ENCODE measurements at regions not wholly inside any gene's neighbourhood (a gene's known extent, or its start where the extent isn't known, plus 50 kb on each side); places are given as distances from the start of the nearest gene placed in this dataset.
A peak's percentile ranks its signal among the peaks of the same experiment; 100 is the strongest.
"Not testable (repeated sequence)": the region's sequence is repeated elsewhere in the genome, so short reads cannot be mapped to it uniquely, and the experiment has no call there.

DNA sequence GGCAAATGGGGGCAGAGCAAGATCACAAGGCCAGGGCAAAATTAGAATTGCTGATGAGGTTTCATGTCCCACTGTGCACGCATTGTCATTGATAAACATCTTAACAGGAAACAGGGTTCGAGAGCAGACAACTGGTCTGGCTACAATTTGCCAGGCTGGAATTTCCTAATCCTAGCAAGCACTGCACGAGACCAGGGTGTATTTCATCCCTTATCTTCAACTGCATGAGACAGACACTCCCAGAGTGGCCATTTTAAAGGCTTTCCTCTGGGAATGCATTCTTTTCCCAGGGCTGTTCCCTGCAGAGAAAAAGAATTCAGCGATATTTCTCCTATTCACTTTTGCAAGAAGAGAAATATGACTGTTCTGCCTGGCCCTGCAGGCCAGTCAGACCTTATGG lies 75.8 kb upstream of the C4orf54 start:
- not testable (repeated sequence) for H2AK5ac ChIP-seq (ENCODE audit: low read length); H3K4me3 ChIP-seq (ENCODE audit: low read depth, low read length); H2BK120ac ChIP-seq (ENCODE audit: insufficient read depth, low read length, poor library complexity); H2BK5ac ChIP-seq (ENCODE audit: low read depth, low read length, poor library complexity); H4K12ac ChIP-seq (ENCODE audit: low read depth, low read length); H3K27ac ChIP-seq (ENCODE audit: low read depth, low read length); H3K4me1 ChIP-seq (ENCODE audit: control insufficient read depth in 1 of 2, insufficient read depth in 2 of 2, low read length in 2 of 2); H3K79me2 ChIP-seq (ENCODE audit: control insufficient read depth, insufficient read depth, low read length, poor library complexity); H2AFZ ChIP-seq (ENCODE audit: insufficient read depth, low read length, poor library complexity); H3K14ac ChIP-seq (ENCODE audit: low read length); H3K23ac ChIP-seq (ENCODE audit: low read length); H4K8ac ChIP-seq (ENCODE audit: low read depth, low read length); H3K18ac ChIP-seq (ENCODE audit: low read length); H3K4me2 ChIP-seq (ENCODE audit: low read length); H3K27me3 ChIP-seq (ENCODE audit: insufficient read depth, low read length); DNase-seq; H4K91ac ChIP-seq (ENCODE audit: low read depth, low read length); H3K4ac ChIP-seq (ENCODE audit: low read depth, low read length); H3K36me3 ChIP-seq (ENCODE audit: control insufficient read depth in 1 of 2, insufficient read depth in 2 of 2, low read length in 2 of 2); H3K79me1 ChIP-seq (ENCODE audit: low read length); H3K9ac ChIP-seq (ENCODE audit: low read length); H2BK12ac ChIP-seq (ENCODE audit: low read length); H3K9me3 ChIP-seq (ENCODE audit: insufficient read depth, low read depth, low read length)
- WGBS (ENCODE audit: extremely low coverage, insufficient coverage, insufficient read length), result no CpG with 5 or more reads among the region's 4 CpGs

DNA sequence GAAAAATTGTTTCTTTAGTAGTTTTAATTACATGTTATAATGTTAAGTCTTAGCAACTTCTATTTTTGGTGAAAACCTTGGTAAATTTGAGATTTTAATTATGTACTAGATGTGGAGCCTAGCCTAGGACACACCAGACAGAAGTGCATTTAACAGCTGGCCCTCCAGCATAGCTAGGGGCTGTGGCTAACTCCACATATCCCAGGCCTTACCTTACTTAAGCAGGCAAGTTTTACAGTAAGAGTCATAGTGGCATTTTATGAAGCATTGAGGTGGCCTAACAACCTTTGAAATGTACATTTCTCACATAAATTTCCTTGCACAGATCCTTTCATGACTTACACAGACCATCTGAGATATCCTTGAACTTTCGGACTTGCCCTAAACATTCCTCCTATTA lies 71.6 kb upstream of the C4orf54 start:
- no peak overlapping the region for H3K14ac ChIP-seq (ENCODE audit: low read length)
- no CpG with 5 or more reads among the region's 1 CpG for WGBS (ENCODE audit: extremely low coverage, insufficient coverage, insufficient read length)
- no peak overlapping the region for H2AFZ ChIP-seq (ENCODE audit: insufficient read depth, low read length, poor library complexity)
- H3K4me1 ChIP-seq (ENCODE audit: control insufficient read depth in 1 of 2, insufficient read depth in 2 of 2, low read length in 2 of 2), result no peaks in the 10 kb centered on the region
- H3K23ac ChIP-seq (ENCODE audit: low read length), result no peak overlapping the region
- no peaks in the 10 kb centered on the region for H3K27me3 ChIP-seq (ENCODE audit: insufficient read depth, low read length)
- no peak overlapping the region for H2AK5ac ChIP-seq (ENCODE audit: low read length)
- H4K91ac ChIP-seq (ENCODE audit: low read depth, low read length), result no peak overlapping the region
- no peak overlapping the region for H2BK5ac ChIP-seq (ENCODE audit: low read depth, low read length, poor library complexity)
- no peaks in the 10 kb centered on the region for H3K79me2 ChIP-seq (ENCODE audit: control insufficient read depth, insufficient read depth, low read length, poor library complexity)
- H2BK120ac ChIP-seq (ENCODE audit: insufficient read depth, low read length, poor library complexity), result no peak overlapping the region
- no peak overlapping the region for H4K12ac ChIP-seq (ENCODE audit: low read depth, low read length)
- H3K4me2 ChIP-seq (ENCODE audit: low read length), result no peak overlapping the region
- peak; percentile 86 to 88 for DNase-seq
- H4K8ac ChIP-seq (ENCODE audit: low read depth, low read length), result no peak overlapping the region
- H3K4me3 ChIP-seq (ENCODE audit: low read depth, low read length), result no peak overlapping the region
- no peaks in the 10 kb centered on the region for H3K79me1 ChIP-seq (ENCODE audit: low read length)
- no peak overlapping the region for H3K4ac ChIP-seq (ENCODE audit: low read depth, low read length)
- H2BK12ac ChIP-seq (ENCODE audit: low read length), result no peak overlapping the region
- H3K9me3 ChIP-seq (ENCODE audit: insufficient read depth, low read depth, low read length), result no peaks in the 10 kb centered on the region
- no peak overlapping the region for H3K9ac ChIP-seq (ENCODE audit: low read length)
- no peaks in the 10 kb centered on the region for H3K36me3 ChIP-seq (ENCODE audit: control insufficient read depth in 1 of 2, insufficient read depth in 2 of 2, low read length in 2 of 2)
- no peak overlapping the region for H3K18ac ChIP-seq (ENCODE audit: low read length)
- no peak overlapping the region for H3K27ac ChIP-seq (ENCODE audit: low read depth, low read length)

DNA sequence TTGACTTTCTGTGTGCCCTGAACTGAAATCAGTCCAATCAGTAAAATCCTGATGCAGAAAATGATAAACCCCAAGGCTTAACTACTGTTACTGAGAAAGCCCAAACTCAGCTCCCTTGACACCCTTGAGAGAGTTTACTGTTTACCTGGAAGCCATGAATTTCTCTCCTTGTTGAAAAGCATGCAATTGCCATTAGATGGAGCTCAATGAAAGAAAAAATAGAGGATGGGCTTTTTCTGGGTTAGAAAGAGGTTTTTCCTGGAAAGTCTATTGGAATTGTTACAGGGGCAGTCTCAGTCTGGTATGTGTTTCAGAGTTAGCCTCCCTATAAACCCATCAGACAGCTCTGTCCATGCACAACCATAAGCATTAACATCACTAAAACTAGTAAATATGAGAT lies 66.4 kb upstream of the C4orf54 start:
- Histone ChIP-seq H3K4me2 (ENCODE audit: low read length) (no peak overlapping the region), H2AK5ac (ENCODE audit: low read length) (no peak overlapping the region), H3K4ac (ENCODE audit: low read depth, low read length) (no peak overlapping the region), H3K79me2 (ENCODE audit: control insufficient read depth, insufficient read depth, low read length, poor library complexity) (no peaks in the 10 kb centered on the region), H3K36me3 (ENCODE audit: control insufficient read depth in 1 of 2, insufficient read depth in 2 of 2, low read length in 2 of 2) (no peaks in the 10 kb centered on the region), H4K8ac (ENCODE audit: low read depth, low read length) (no peak overlapping the region), H3K9ac (ENCODE audit: low read length) (no peak overlapping the region), H4K12ac (ENCODE audit: low read depth, low read length) (no peak overlapping the region), H3K23ac (ENCODE audit: low read length) (no peak overlapping the region), H3K18ac (ENCODE audit: low read length) (no peak overlapping the region), H2AFZ (ENCODE audit: insufficient read depth, low read length, poor library complexity) (no peak overlapping the region), H3K27me3 (ENCODE audit: insufficient read depth, low read length) (no peaks in the 10 kb centered on the region), H4K91ac (ENCODE audit: low read depth, low read length) (no peak overlapping the region), H3K27ac (ENCODE audit: low read depth, low read length) (no peak overlapping the region), H3K14ac (ENCODE audit: low read length) (no peak overlapping the region), H3K4me3 (ENCODE audit: low read depth, low read length) (no peak overlapping the region), H2BK5ac (ENCODE audit: low read depth, low read length, poor library complexity) (no peak overlapping the region), H3K4me1 (ENCODE audit: control insufficient read depth in 1 of 2, insufficient read depth in 2 of 2, low read length in 2 of 2) (no peaks in the 10 kb centered on the region), H2BK120ac (ENCODE audit: insufficient read depth, low read length, poor library complexity) (no peak overlapping the region), H3K79me1 (ENCODE audit: low read length) (no peaks in the 10 kb centered on the region), H3K9me3 (ENCODE audit: insufficient read depth, low read depth, low read length) (no peaks in the 10 kb centered on the region), H2BK12ac (ENCODE audit: low read length) (no peak overlapping the region)
- DNase-seq, result no peak

DNA sequence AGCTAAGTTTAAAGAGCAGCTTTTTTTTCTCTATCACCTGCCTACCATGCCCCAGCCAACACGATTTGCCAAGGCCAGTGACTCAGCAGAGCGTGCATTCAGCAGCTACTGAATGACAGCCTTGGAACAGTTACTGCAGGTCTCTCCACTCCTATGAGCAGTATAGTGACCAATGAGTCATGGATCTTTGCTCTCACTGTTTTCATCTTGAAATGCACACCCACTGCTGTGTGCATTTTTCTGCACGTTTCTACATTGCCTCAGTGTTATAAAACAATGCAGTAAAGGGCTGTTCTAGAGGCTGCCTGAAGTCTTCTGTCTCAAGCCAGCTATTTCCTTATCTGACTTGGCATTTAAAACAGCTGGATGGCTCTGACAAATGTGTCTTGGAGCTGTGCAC lies 66.0 kb upstream of the C4orf54 start:
- Histone ChIP-seq H3K79me1 (ENCODE audit: low read length) (no peaks in the 10 kb centered on the region), H2BK120ac (ENCODE audit: insufficient read depth, low read length, poor library complexity) (no peak overlapping the region), H3K9me3 (ENCODE audit: insufficient read depth, low read depth, low read length) (no peaks in the 10 kb centered on the region), H2AK5ac (ENCODE audit: low read length) (no peak overlapping the region), H3K14ac (ENCODE audit: low read length) (no peak overlapping the region), H3K23ac (ENCODE audit: low read length) (no peak overlapping the region), H3K27ac (ENCODE audit: low read depth, low read length) (no peak overlapping the region), H3K4me3 (ENCODE audit: low read depth, low read length) (no peak overlapping the region), H4K91ac (ENCODE audit: low read depth, low read length) (no peak overlapping the region), H3K9ac (ENCODE audit: low read length) (no peak overlapping the region), H3K4me1 (ENCODE audit: control insufficient read depth in 1 of 2, insufficient read depth in 2 of 2, low read length in 2 of 2) (no peaks in the 10 kb centered on the region), H4K8ac (ENCODE audit: low read depth, low read length) (no peak overlapping the region), H3K79me2 (ENCODE audit: control insufficient read depth, insufficient read depth, low read length, poor library complexity) (no peaks in the 10 kb centered on the region), H2BK5ac (ENCODE audit: low read depth, low read length, poor library complexity) (no peak overlapping the region), H3K36me3 (ENCODE audit: control insufficient read depth in 1 of 2, insufficient read depth in 2 of 2, low read length in 2 of 2) (no peaks in the 10 kb centered on the region), H2BK12ac (ENCODE audit: low read length) (no peak overlapping the region), H3K27me3 (ENCODE audit: insufficient read depth, low read length) (no peaks in the 10 kb centered on the region), H2AFZ (ENCODE audit: insufficient read depth, low read length, poor library complexity) (no peak overlapping the region), H3K4ac (ENCODE audit: low read depth, low read length) (no peak overlapping the region), H3K4me2 (ENCODE audit: low read length) (no peak overlapping the region), H3K18ac (ENCODE audit: low read length) (no peak overlapping the region), H4K12ac (ENCODE audit: low read depth, low read length) (no peak overlapping the region)
- peak; percentile 74 to 94 for DNase-seq
- WGBS (ENCODE audit: extremely low coverage, insufficient coverage, insufficient read length), result no CpG with 5 or more reads among the region's 3 CpGs

DNA sequence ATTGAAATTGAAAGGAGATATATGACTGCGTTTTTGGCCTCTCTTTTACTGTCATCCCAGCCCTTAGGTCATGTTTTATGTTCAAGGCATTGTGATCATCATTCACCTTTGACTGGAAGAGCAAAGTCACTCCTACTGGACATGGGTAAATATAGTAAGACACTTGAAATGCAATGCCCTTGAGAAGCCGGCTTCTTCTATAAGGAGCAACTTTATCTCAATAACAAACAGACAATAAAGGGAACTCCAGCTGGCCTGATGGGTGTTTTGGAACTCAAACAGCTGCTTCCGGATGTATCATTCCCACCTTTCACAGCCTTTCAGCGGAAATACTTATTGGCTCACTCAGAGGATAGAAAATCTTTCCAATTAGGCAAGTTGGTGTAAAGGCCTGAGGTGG lies 65.1 kb upstream of the C4orf54 start:
- Histone ChIP-seq H2BK120ac (ENCODE audit: insufficient read depth, low read length, poor library complexity) (peak overlapping the region; percentile 12), H3K14ac (ENCODE audit: low read length) (no peak overlapping the region), H3K27ac (ENCODE audit: low read depth, low read length) (no peak overlapping the region), H3K79me2 (ENCODE audit: control insufficient read depth, insufficient read depth, low read length, poor library complexity) (no peaks in the 10 kb centered on the region), H2BK5ac (ENCODE audit: low read depth, low read length, poor library complexity) (no peak overlapping the region), H3K4me3 (ENCODE audit: low read depth, low read length) (no peak overlapping the region), H3K9ac (ENCODE audit: low read length) (no peak overlapping the region), H3K4me1 (ENCODE audit: control insufficient read depth in 1 of 2, insufficient read depth in 2 of 2, low read length in 2 of 2) (no peaks in the 10 kb centered on the region), H2AFZ (ENCODE audit: insufficient read depth, low read length, poor library complexity) (no peak overlapping the region), H3K9me3 (ENCODE audit: insufficient read depth, low read depth, low read length) (no peaks in the 10 kb centered on the region), H4K91ac (ENCODE audit: low read depth, low read length) (peak overlapping the region; percentile 33), H2BK12ac (ENCODE audit: low read length) (no peak overlapping the region), H3K27me3 (ENCODE audit: insufficient read depth, low read length) (no peaks in the 10 kb centered on the region), H2AK5ac (ENCODE audit: low read length) (no peak overlapping the region), H3K79me1 (ENCODE audit: low read length) (no peaks in the 10 kb centered on the region), H3K36me3 (ENCODE audit: control insufficient read depth in 1 of 2, insufficient read depth in 2 of 2, low read length in 2 of 2) (no peaks in the 10 kb centered on the region), H3K18ac (ENCODE audit: low read length) (peak overlapping the region; percentile 52), H3K23ac (ENCODE audit: low read length) (no peak overlapping the region), H3K4ac (ENCODE audit: low read depth, low read length) (no peak overlapping the region), H3K4me2 (ENCODE audit: low read length) (no peak overlapping the region), H4K8ac (ENCODE audit: low read depth, low read length) (no peak overlapping the region), H4K12ac (ENCODE audit: low read depth, low read length) (no peak overlapping the region)
- DNase-seq, result no peak
- WGBS (ENCODE audit: extremely low coverage, insufficient coverage, insufficient read length), result no CpG with 5 or more reads among the region's 4 CpGs

Measured in trophoblast cell (in vitro differentiated cells and primary cell).